SK-N-MC (cell line): ENCODE measurements at regions not wholly inside any gene's neighbourhood (a gene's known extent, or its start where the extent isn't known, plus 50 kb on each side); places are given as distances from the start of the nearest gene placed in this dataset.

ENCODE experiments used
- DNase-seq: peaks from one replicate; pipeline ENCODE4 v3.0.0-alpha.2; 2011; ENCODE audit warnings: low read depth, low spot score
- H3K27ac ChIP-seq: fragments of 200-600 bp; sonication (generic); 2 replicates; pipeline ENCODE4 v1.5.1; 2016; ENCODE audit warnings: mixed run types
- H3K36me3 ChIP-seq: fragments of 200-600 bp; sonication (generic); 2 replicates; pipeline ENCODE4 v1.6.1; 2017; ENCODE audit warnings: antibody characterized with exemption, low read length, mixed read lengths; ENCODE audit not compliant: insufficient read depth
- H3K4me3 ChIP-seq: fragments of 200-600 bp; sonication (generic); 2 replicates; pipeline ENCODE4 v1.5.1; 2016
- H3K9ac ChIP-seq: fragments of 200-600 bp; sonication (generic); 2 replicates; pipeline ENCODE4 v1.8.0; 2017; ENCODE audit warnings: mixed run types, mixed read lengths; ENCODE audit not compliant: insufficient read length
- H3K9me3 ChIP-seq: fragments of 200-600 bp; sonication (generic); 2 replicates; pipeline ENCODE4 v1.6.1; 2017; ENCODE audit warnings: low read depth, mild to moderate bottlenecking, antibody characterized with exemption, low read length, moderate library complexity, mixed read lengths
- EZH2 ChIP-seq: fragments of 200-600 bp; sonication (generic); IDR thresholded peaks from one replicate; pipeline ENCODE4 v1.6.1; 2017; ENCODE audit warnings: antibody characterized with exemption
- FOXP2 ChIP-seq: optimal IDR thresholded peaks from 2 replicates; pipeline ENCODE3; 2011; ENCODE audit warnings: mild to moderate bottlenecking, moderate library complexity; ENCODE audit not compliant: insufficient read depth; ENCODE audit errors: extremely low read length, control extremely low read depth
- POLR2AphosphoS5 ChIP-seq: IDR thresholded peaks from 2 replicates; pipeline ENCODE4 v1.6.1; 2012; ENCODE audit warnings: mild to moderate bottlenecking, low read depth, low read length, borderline replicate concordance

- Histone ChIP-seq H3K36me3 (no peaks in the 10 kb centered on the region), H3K27ac (no peak overlapping the region), H3K4me3 (no peak overlapping the region), H3K9ac (no peak overlapping the region), H3K9me3 (no peaks in the 10 kb centered on the region)
- DNase-seq, result no peak
- TF ChIP-seq FOXP2, result no peak
- no peak for TF ChIP-seq POLR2AphosphoS5
- no peak for TF ChIP-seq EZH2
Observed at GRCh38 chr9:99746406-99746805, 75.3 kb upstream of the NR4A3 start.

GRCh38 chr9:99748266-99748665, 73.4 kb upstream of the NR4A3 start:
- Histone ChIP-seq H3K36me3 (no peaks in the 10 kb centered on the region), H3K27ac (no peak overlapping the region), H3K9ac (no peak overlapping the region), H3K9me3 (no peaks in the 10 kb centered on the region), H3K4me3 (no peak overlapping the region)
- TF ChIP-seq EZH2 (no peak), FOXP2 (no peak), POLR2AphosphoS5 (no peak)
- no peak for DNase-seq

GRCh38 chr9:99748676-99749075, 73.0 kb upstream of the NR4A3 start:
- H3K9me3 ChIP-seq, result no peaks in the 10 kb centered on the region
- DNase-seq, result no peak
- no peaks in the 10 kb centered on the region for H3K36me3 ChIP-seq
- H3K27ac ChIP-seq, result no peak overlapping the region
- TF ChIP-seq EZH2, result no peak
- TF ChIP-seq POLR2AphosphoS5, result no peak
- TF ChIP-seq FOXP2, result no peak
- no peak overlapping the region for H3K4me3 ChIP-seq
- no peak overlapping the region for H3K9ac ChIP-seq

GRCh38 chr9:99749641-99750040, 72.0 kb upstream of the NR4A3 start:
- Histone ChIP-seq H3K4me3 (no peak overlapping the region), H3K9ac (no peak overlapping the region), H3K36me3 (no peaks in the 10 kb centered on the region), H3K9me3 (no peaks in the 10 kb centered on the region), H3K27ac (no peak overlapping the region)
- DNase-seq, result no peak
- no peak for TF ChIP-seq FOXP2
- TF ChIP-seq EZH2, result no peak
- TF ChIP-seq POLR2AphosphoS5, result no peak

DNA sequence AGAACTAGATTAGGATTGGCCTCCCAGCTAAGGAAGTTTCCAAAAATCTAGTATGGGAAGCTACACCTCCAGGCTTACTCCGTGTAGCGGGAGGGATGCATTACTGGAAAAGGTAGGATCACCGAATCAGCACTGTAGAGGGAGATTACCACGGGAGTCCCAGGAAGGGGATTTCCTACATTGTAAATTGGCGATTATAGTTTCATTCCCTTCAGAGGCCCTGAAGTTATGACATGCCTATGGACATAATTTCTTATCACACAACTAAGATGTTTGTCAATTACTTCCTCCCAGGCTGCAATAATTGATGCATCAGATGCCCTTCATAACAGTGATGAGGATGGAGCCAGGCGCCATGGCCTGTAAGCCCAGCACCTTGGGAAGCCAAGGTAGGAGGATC, 71.2 kb upstream of the NR4A3 start:
- TF ChIP-seq FOXP2, result no peak
- no peak for TF ChIP-seq EZH2
- TF ChIP-seq POLR2AphosphoS5, result no peak

GRCh38 chr9:99752417-99753109, 69.1 kb upstream of the NR4A3 start:
- H3K36me3 ChIP-seq, result no peaks in the 10 kb centered on the region

More for the DNA sequence above, 71.2 kb upstream of the NR4A3 start:
- Histone ChIP-seq H3K9ac (no peak overlapping the region), H3K9me3 (no peaks in the 10 kb centered on the region), H3K36me3 (no peaks in the 10 kb centered on the region), H3K27ac (no peak overlapping the region), H3K4me3 (no peak overlapping the region)
- no peak for DNase-seq

DNA sequence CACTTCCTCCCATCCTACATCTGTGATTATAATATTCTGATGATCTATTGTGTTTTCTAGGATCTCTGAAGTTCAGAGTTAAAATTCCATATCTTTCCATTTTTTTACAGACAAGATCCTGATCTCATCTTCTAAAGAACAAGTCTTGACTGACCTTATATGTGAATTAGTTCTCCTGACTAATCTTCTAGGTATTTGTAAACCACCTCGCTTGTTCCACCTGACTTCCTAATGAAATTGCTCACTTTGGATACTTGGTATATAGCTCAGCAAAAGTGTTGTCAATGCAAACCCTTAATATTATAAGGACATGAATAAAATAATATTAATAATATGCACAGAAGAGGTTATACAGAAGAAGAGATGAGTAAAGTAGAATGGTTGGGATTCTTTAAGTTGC, 68.2 kb upstream of the NR4A3 start:
- no peak overlapping the region for H3K9ac ChIP-seq
- DNase-seq, result no peak
- no peaks in the 10 kb centered on the region for H3K9me3 ChIP-seq
- H3K27ac ChIP-seq, result no peak overlapping the region
- TF ChIP-seq POLR2AphosphoS5 (no peak), FOXP2 (no peak), EZH2 (no peak)
- no peaks in the 10 kb centered on the region for H3K36me3 ChIP-seq
- H3K4me3 ChIP-seq, result no peak overlapping the region

More at GRCh38 chr9:99752417-99753109, 69.1 kb upstream of the NR4A3 start:
- H3K9me3 ChIP-seq, result no peaks in the 10 kb centered on the region
- H3K4me3 ChIP-seq, result no peak overlapping the region
- H3K9ac ChIP-seq, result no peak overlapping the region
- DNase-seq, result no peak
- no peak overlapping the region for H3K27ac ChIP-seq
- TF ChIP-seq POLR2AphosphoS5 (no peak), EZH2 (no peak), FOXP2 (no peak)

- Histone ChIP-seq H3K9ac (no peak overlapping the region), H3K9me3 (no peaks in the 10 kb centered on the region), H3K27ac (no peak overlapping the region), H3K36me3 (no peaks in the 10 kb centered on the region), H3K4me3 (no peak overlapping the region)
- no peak for DNase-seq
- TF ChIP-seq EZH2 (no peak), POLR2AphosphoS5 (no peak), FOXP2 (no peak)
Observed at GRCh38 chr9:99760421-99760820, 61.3 kb upstream of the NR4A3 start.

GRCh38 chr9:99762470-99762869, 59.2 kb upstream of the NR4A3 start:
- Histone ChIP-seq H3K27ac (no peak overlapping the region), H3K9ac (no peak overlapping the region), H3K9me3 (no peaks in the 10 kb centered on the region), H3K36me3 (no peaks in the 10 kb centered on the region), H3K4me3 (no peak overlapping the region)
- TF ChIP-seq FOXP2, result no peak
- no peak for TF ChIP-seq EZH2
- no peak for TF ChIP-seq POLR2AphosphoS5
- DNase-seq, result no peak
